ENCODE measurements at regions not wholly inside any gene's neighbourhood (a gene's known extent, or its start where the extent isn't known, plus 50 kb on each side); places are given as distances from the start of the nearest gene placed in this dataset.

GRCh38 chr3:95453242-95453641 is 1361.2 kb upstream of the EPHA6 start:
- Histone ChIP-seq H4K20me1 (ENCODE audit: control insufficient read depth, insufficient read depth, low read length, poor library complexity, severe bottlenecking) (no peaks in the 10 kb centered on the region), H3K4me1 (ENCODE audit: control insufficient read depth in 2 of 2, insufficient read depth in 2 of 2, low read length in 2 of 2) (no peaks in the 10 kb centered on the region), H3K27ac (ENCODE audit: low read length in 2 of 2) (no peak overlapping the region), H3K36me3 (replicated peaks in 1 of 2; ENCODE audit: control extremely low read depth in 1 of 2, control insufficient read depth in 1 of 2, extremely low read depth in 1 of 2, insufficient read depth in 2 of 2, low read length in 1 of 2) (no peaks in the 10 kb centered on the region), H3K79me2 (ENCODE audit: control insufficient read depth, insufficient read depth, low read length) (no peaks in the 10 kb centered on the region), H3K4me2 (replicated peaks; ENCODE audit: low read depth, low read length, poor library complexity, severe bottlenecking) (no peak overlapping the region), H3K9me3 (ENCODE audit: control extremely low read depth in 1 of 3, control insufficient read depth in 2 of 3, insufficient read depth in 1 of 3, low read length in 2 of 3) (no peaks in the 10 kb centered on the region), H3K9ac (ENCODE audit: low read length) (no peak overlapping the region), H3K27me3 (replicated peaks in 1 of 4; ENCODE audit: control extremely low read depth in 1 of 4, control insufficient read depth in 3 of 4, insufficient read depth in 4 of 4, low read length in 3 of 4) (no peaks in the 10 kb centered on the region), H3K4me3 (ENCODE audit: control extremely low read depth in 1 of 5, extremely low read depth in 1 of 5, insufficient read depth in 1 of 5, low read depth in 2 of 5, low read length in 4 of 5) (no peak overlapping the region), H2AFZ (ENCODE audit: insufficient read depth, low read depth, low read length, poor library complexity, severe bottlenecking) (no peak overlapping the region)
- no peak overlapping the region for H3K4me3 Mint-ChIP-seq
- H3K27ac Mint-ChIP-seq = no peak overlapping the region
- WGBS (ENCODE audit: insufficient coverage) = no CpG with 5 or more reads among the region's 2 CpGs
- no peaks in the 10 kb centered on the region for H3K27me3 Mint-ChIP-seq
- TF ChIP-seq EZH2 (IDR thresholded peaks at IDR 0.05; ENCODE audit: borderline replicate concordance, insufficient read depth, low read depth, low read length, poor library complexity, severe bottlenecking) = no peak
- no peak for TF ChIP-seq CTCF (IDR thresholded peaks at IDR 0.05)
- H3K9me3 Mint-ChIP-seq (ENCODE audit: insufficient read depth) = peaks cover 4% of the 10 kb centered on the region
- intact Hi-C loops (cut with micrococcal nuclease) = no loop called here
- ChIA-PET POLR2A (no interaction called here), CTCF (no interaction called here)
- DNase-seq (no peak), ATAC-seq (ENCODE audit: low read depth) (no peak)
- H3K4me1 Mint-ChIP-seq = no peaks in the 10 kb centered on the region

- H3K9me3 Mint-ChIP-seq (ENCODE audit: insufficient read depth) = peaks cover 4% of the 10 kb centered on the region
- H3K27ac Mint-ChIP-seq = no peak overlapping the region
- no peaks in the 10 kb centered on the region for H3K27me3 ChIP-seq (replicated peaks in 1 of 4; ENCODE audit: control extremely low read depth in 1 of 4, control insufficient read depth in 3 of 4, insufficient read depth in 4 of 4, low read length in 3 of 4)
- H4K20me1 ChIP-seq (ENCODE audit: control insufficient read depth, insufficient read depth, low read length, poor library complexity, severe bottlenecking) = no peaks in the 10 kb centered on the region
- no peaks in the 10 kb centered on the region for H3K4me1 Mint-ChIP-seq
- ATAC-seq (ENCODE audit: low read depth) (no peak), DNase-seq (no peak)
- H3K79me2 ChIP-seq (ENCODE audit: control insufficient read depth, insufficient read depth, low read length) = no peaks in the 10 kb centered on the region
- H3K4me2 ChIP-seq (replicated peaks; ENCODE audit: low read depth, low read length, poor library complexity, severe bottlenecking) = no peak overlapping the region
- no peaks in the 10 kb centered on the region for H3K9me3 ChIP-seq (ENCODE audit: control extremely low read depth in 1 of 3, control insufficient read depth in 2 of 3, insufficient read depth in 1 of 3, low read length in 2 of 3)
- no peaks in the 10 kb centered on the region for H3K27me3 Mint-ChIP-seq
- CTCF ChIA-PET = no interaction called here
- H3K4me3 ChIP-seq (ENCODE audit: control extremely low read depth in 1 of 5, extremely low read depth in 1 of 5, insufficient read depth in 1 of 5, low read depth in 2 of 5, low read length in 4 of 5) = no peak overlapping the region
- H2AFZ ChIP-seq (ENCODE audit: insufficient read depth, low read depth, low read length, poor library complexity, severe bottlenecking) = no peak overlapping the region
- H3K4me3 Mint-ChIP-seq = no peak overlapping the region
- H3K4me1 ChIP-seq (ENCODE audit: control insufficient read depth in 2 of 2, insufficient read depth in 2 of 2, low read length in 2 of 2) = no peaks in the 10 kb centered on the region
- H3K27ac ChIP-seq (ENCODE audit: low read length in 2 of 2) = no peak overlapping the region
- POLR2A ChIA-PET = no interaction called here
- H3K36me3 ChIP-seq (replicated peaks in 1 of 2; ENCODE audit: control extremely low read depth in 1 of 2, control insufficient read depth in 1 of 2, extremely low read depth in 1 of 2, insufficient read depth in 2 of 2, low read length in 1 of 2) = no peaks in the 10 kb centered on the region
- TF ChIP-seq EZH2 (IDR thresholded peaks at IDR 0.05; ENCODE audit: borderline replicate concordance, insufficient read depth, low read depth, low read length, poor library complexity, severe bottlenecking) (no peak), CTCF (IDR thresholded peaks at IDR 0.05) (no peak)
- H3K9ac ChIP-seq (ENCODE audit: low read length) = no peak overlapping the region
- intact Hi-C loops (cut with micrococcal nuclease) = no loop called here
These were observed 1357.6 kb upstream of the EPHA6 start for GRCh38 chr3:95456835-95457234.

Measured in B cell (primary cell).